ENCODE measurements at regions not wholly inside any gene's neighbourhood (a gene's known extent, or its start where the extent isn't known, plus 50 kb on each side); places are given as distances from the start of the nearest gene placed in this dataset.

DNA sequence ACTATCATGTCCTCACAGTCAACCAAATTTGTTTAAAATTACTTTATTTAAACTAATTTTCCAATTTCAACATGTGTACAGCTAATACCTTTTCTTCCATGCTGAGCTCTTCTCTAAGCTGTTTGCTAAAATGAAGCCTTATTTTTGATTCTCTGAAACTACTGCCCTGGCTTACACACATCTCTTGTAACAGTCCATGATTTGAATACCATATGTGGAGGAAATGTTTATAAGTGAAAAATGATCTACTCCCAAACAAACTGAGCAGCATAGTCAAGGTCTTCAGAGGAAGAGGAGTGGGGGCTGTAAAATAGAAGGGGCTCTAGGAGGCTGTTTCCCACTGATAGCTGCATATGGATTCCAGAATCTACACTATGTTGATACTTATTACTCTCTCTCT lies 188.7 kb downstream of the ANKRD50 start:
- TF ChIP-seq, protein P1, sequence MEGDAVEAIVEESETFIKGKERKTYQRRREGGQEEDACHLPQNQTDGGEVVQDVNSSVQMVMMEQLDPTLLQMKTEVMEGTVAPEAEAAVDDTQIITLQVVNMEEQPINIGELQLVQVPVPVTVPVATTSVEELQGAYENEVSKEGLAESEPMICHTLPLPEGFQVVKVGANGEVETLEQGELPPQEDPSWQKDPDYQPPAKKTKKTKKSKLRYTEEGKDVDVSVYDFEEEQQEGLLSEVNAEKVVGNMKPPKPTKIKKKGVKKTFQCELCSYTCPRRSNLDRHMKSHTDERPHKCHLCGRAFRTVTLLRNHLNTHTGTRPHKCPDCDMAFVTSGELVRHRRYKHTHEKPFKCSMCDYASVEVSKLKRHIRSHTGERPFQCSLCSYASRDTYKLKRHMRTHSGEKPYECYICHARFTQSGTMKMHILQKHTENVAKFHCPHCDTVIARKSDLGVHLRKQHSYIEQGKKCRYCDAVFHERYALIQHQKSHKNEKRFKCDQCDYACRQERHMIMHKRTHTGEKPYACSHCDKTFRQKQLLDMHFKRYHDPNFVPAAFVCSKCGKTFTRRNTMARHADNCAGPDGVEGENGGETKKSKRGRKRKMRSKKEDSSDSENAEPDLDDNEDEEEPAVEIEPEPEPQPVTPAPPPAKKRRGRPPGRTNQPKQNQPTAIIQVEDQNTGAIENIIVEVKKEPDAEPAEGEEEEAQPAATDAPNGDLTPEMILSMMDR (optimal IDR thresholded peaks at IDR 0.05 in 1 of 3, IDR thresholded peaks at IDR 0.05 in 1 of 3, conservative IDR thresholded peaks at IDR 0.05 in 1 of 3; ENCODE audit: extremely low read depth in 1 of 3, insufficient read depth in 2 of 3, low read length in 3 of 3): no peak
- no peak for TF ChIP-seq EZH2 (IDR thresholded peaks at IDR 0.05; ENCODE audit: low read length)
